Liver (tissue), 7 donors: ENCODE measurements at regions not wholly inside any gene's neighbourhood (a gene's known extent, or its start where the extent isn't known, plus 50 kb on each side); places are given as distances from the start of the nearest gene placed in this dataset.
A peak's percentile ranks its signal among the peaks of the same experiment; 100 is the strongest.

Experiments used
- DNase-seq: peaks from one replicate; pipeline ENCODE4 v3.0.0-alpha.2; 2017; ENCODE audit warnings: low spot score
- H3K27ac ChIP-seq, 2 donors: one replicate each; pipeline ENCODE4 v1.7.0; 2013; ENCODE audit warnings: inconsistent platforms in 2 of 2, low read length in 2 of 2, control low read depth in 1 of 2, low read depth in 1 of 2, mild to moderate bottlenecking in 1 of 2
- H3K27me3 ChIP-seq, 4 donors: one replicate each; pipeline versions ENCODE4 v1.6.1 to v1.7.0; 2013; ENCODE audit warnings: low read length in 3 of 4, inconsistent platforms in 1 of 4, mild to moderate bottlenecking in 1 of 4, moderate library complexity in 1 of 4; ENCODE audit not compliant: control insufficient read depth in 4 of 4, insufficient read depth in 4 of 4
- H3K36me3 ChIP-seq, 4 donors: one replicate each; pipeline versions ENCODE4 v1.6.1 to v1.7.0; 2013; ENCODE audit warnings: low read length in 3 of 4, mild to moderate bottlenecking in 3 of 4, low read depth in 1 of 4, moderate library complexity in 1 of 4; ENCODE audit not compliant: control insufficient read depth in 4 of 4, insufficient read depth in 3 of 4
- H3K4me1 ChIP-seq, 4 donors: one replicate each; pipeline versions ENCODE4 v1.6.1 to v1.7.0; 2013; ENCODE audit warnings: low read length in 3 of 4, mild to moderate bottlenecking in 3 of 4, moderate library complexity in 1 of 4; ENCODE audit not compliant: control insufficient read depth in 4 of 4, insufficient read depth in 4 of 4
- H3K4me3 ChIP-seq, 3 donors: one replicate each; pipeline versions ENCODE4 v1.6.1 to v1.7.0; 2013; ENCODE audit warnings: low read length in 3 of 3, control low read depth in 1 of 3, low read depth in 1 of 3, mild to moderate bottlenecking in 1 of 3
- H3K9ac ChIP-seq, 2 donors: one replicate each; pipeline ENCODE4 v1.7.0; 2013; ENCODE audit warnings: low read length in 2 of 2, mild to moderate bottlenecking in 2 of 2, moderate library complexity in 2 of 2, control low read depth in 1 of 2, low read depth in 1 of 2
- H3K9me3 ChIP-seq, 4 donors: one replicate each; pipeline versions ENCODE4 v1.6.1 to v1.7.0; 2013; ENCODE audit warnings: low read length in 3 of 4; ENCODE audit not compliant: control insufficient read depth in 4 of 4
- EGR1 ChIP-seq, 2 donors: IDR thresholded peaks; 2 replicates each; pipeline ENCODE4 v1.6.1; 2016 to 2018; ENCODE audit warnings: antibody characterized with exemption in 2 of 2, low read depth in 2 of 2
- FOXA1 ChIP-seq: IDR thresholded peaks from 2 replicates; pipeline ENCODE4 v1.6.1; 2016; ENCODE audit warnings: antibody characterized with exemption
- FOXA2 ChIP-seq: IDR thresholded peaks from 2 replicates; pipeline ENCODE4 v1.6.1; 2016; ENCODE audit warnings: antibody characterized with exemption
- GABPA ChIP-seq, 2 donors: IDR thresholded peaks in 1 of 2; conservative IDR thresholded peaks in 1 of 2; 2 replicates each; pipeline ENCODE4 v1.6.1; 2016; ENCODE audit warnings: antibody characterized with exemption in 2 of 2, mild to moderate bottlenecking in 1 of 2, moderate library complexity in 1 of 2
- HNF4A ChIP-seq, 2 donors: conservative IDR thresholded peaks; 2 replicates each; pipeline ENCODE4 v1.6.1; 2016; ENCODE audit warnings: antibody characterized with exemption in 2 of 2, mild to moderate bottlenecking in 2 of 2
- HNF4G ChIP-seq: IDR thresholded peaks from 2 replicates; pipeline ENCODE4 v1.6.1; 2016; ENCODE audit warnings: antibody characterized with exemption
- JUND ChIP-seq, 2 donors: IDR thresholded peaks; 2 replicates each; pipeline ENCODE4 v1.6.1; 2016; ENCODE audit warnings: antibody characterized with exemption in 2 of 2
- NR2F2 ChIP-seq: IDR thresholded peaks from 2 replicates; pipeline ENCODE4 v1.6.1; 2016; ENCODE audit warnings: antibody characterized with exemption
- RAD21 ChIP-seq, 2 donors: IDR thresholded peaks; 2 replicates each; pipeline ENCODE4 v1.6.1; 2016; ENCODE audit warnings: antibody characterized with exemption in 2 of 2, mild to moderate bottlenecking in 2 of 2
- RXRA ChIP-seq, 2 donors: IDR thresholded peaks; 2 replicates each; pipeline ENCODE4 v1.6.1; 2017 to 2018; ENCODE audit warnings: antibody characterized with exemption in 2 of 2, mild to moderate bottlenecking in 1 of 2
- SP1 ChIP-seq: IDR thresholded peaks from 2 replicates; pipeline ENCODE4 v1.6.1; 2018; ENCODE audit warnings: antibody characterized with exemption, mild to moderate bottlenecking
- TAF1 ChIP-seq: conservative IDR thresholded peaks from 2 replicates; pipeline ENCODE4 v1.6.1; 2016; ENCODE audit warnings: antibody characterized with exemption, mild to moderate bottlenecking
- WGBS: extraction: QIAGEN DNeasy Blood & Tissue Kit; methylation state at CpG from one replicate; pipeline ENCODE4 v1.1.7; 2013; 5-methylcytosine and 5-hydroxymethylcytosine counted together
- TF ChIP-seq, protein P1 (sequence below): IDR thresholded peaks from 2 replicates; pipeline ENCODE4 v1.6.1; 2016; ENCODE audit warnings: antibody characterized with exemption
- TF ChIP-seq, protein P2 (sequence below): IDR thresholded peaks from 2 replicates; pipeline ENCODE4 v1.6.1; 2016; ENCODE audit warnings: antibody characterized with exemption, mild to moderate bottlenecking
- TF ChIP-seq, protein P3 (sequence below): IDR thresholded peaks from 2 replicates; pipeline ENCODE4 v1.6.1; 2016; ENCODE audit warnings: antibody characterized with exemption
- donor health status: healthy.
- donor health status: healthy.
- donor health status: healthy.
- donor health status: healthy.

DNA sequence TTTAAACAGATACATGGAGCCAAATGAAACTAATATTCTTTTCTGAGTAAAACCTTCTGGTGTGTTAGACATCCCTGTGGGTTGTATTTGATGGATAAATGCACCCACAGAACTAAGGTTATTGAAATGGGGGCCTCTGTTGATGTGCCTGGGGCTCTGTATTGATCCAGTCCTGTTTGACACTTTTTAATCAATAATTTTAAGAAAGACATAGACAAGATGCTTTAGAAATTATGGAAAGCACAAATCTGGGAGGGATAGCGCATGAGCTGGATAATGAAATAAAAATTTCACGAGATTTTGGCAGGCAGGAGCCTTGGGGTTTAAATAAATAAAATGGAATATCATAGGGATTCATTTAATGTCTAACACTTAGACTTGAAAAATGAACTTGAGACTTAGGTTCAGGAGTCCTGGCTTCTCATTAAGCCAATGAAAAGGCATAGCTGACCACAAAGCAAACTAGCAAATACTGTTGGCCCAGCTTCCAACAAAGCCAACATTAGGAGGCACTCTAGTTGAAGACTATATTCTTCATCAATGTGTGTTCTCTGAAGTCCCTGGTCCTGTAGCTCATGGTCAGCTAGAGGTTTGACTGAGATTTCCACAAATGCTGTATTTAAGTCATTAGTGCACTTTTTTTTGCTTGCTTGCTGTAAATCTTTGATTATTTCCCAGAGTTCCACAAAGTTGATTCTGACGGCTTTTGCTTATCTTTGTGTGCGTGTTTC lies 64.2 kb upstream of the SH3RF3 start:
- Histone ChIP-seq H3K9me3 (no peaks in the 10 kb centered on the region), H3K4me3 (no peak overlapping the region), H3K9ac (no peak overlapping the region), H3K27me3 (no peaks in the 10 kb centered on the region), H3K4me1 (peaks cover 0 to 15% (median 6%) of the 10 kb centered on the region in 4 donors), H3K27ac (no peak overlapping the region), H3K36me3 (no peaks in the 10 kb centered on the region)
- TF ChIP-seq HNF4A (conservative IDR thresholded peaks at IDR 0.05) (peak; percentile 67 to 74), FOXA1 (no peak), GABPA (IDR thresholded peaks at IDR 0.05 in 1 of 2, conservative IDR thresholded peaks at IDR 0.05 in 1 of 2) (no peak), FOXA2 (no peak), RAD21 (IDR thresholded peaks at IDR 0.05) (peak in 1 of 2 donors; percentile 6), JUND (IDR thresholded peaks at IDR 0.05) (no peak), NR2F2 (no peak), HNF4G (no peak), RXRA (IDR thresholded peaks at IDR 0.05) (no peak)
- TF ChIP-seq, protein P1, sequence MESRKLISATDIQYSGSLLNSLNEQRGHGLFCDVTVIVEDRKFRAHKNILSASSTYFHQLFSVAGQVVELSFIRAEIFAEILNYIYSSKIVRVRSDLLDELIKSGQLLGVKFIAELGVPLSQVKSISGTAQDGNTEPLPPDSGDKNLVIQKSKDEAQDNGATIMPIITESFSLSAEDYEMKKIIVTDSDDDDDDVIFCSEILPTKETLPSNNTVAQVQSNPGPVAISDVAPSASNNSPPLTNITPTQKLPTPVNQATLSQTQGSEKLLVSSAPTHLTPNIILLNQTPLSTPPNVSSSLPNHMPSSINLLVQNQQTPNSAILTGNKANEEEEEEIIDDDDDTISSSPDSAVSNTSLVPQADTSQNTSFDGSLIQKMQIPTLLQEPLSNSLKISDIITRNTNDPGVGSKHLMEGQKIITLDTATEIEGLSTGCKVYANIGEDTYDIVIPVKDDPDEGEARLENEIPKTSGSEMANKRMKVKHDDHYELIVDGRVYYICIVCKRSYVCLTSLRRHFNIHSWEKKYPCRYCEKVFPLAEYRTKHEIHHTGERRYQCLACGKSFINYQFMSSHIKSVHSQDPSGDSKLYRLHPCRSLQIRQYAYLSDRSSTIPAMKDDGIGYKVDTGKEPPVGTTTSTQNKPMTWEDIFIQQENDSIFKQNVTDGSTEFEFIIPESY: no peak
- TF ChIP-seq, protein P2, sequence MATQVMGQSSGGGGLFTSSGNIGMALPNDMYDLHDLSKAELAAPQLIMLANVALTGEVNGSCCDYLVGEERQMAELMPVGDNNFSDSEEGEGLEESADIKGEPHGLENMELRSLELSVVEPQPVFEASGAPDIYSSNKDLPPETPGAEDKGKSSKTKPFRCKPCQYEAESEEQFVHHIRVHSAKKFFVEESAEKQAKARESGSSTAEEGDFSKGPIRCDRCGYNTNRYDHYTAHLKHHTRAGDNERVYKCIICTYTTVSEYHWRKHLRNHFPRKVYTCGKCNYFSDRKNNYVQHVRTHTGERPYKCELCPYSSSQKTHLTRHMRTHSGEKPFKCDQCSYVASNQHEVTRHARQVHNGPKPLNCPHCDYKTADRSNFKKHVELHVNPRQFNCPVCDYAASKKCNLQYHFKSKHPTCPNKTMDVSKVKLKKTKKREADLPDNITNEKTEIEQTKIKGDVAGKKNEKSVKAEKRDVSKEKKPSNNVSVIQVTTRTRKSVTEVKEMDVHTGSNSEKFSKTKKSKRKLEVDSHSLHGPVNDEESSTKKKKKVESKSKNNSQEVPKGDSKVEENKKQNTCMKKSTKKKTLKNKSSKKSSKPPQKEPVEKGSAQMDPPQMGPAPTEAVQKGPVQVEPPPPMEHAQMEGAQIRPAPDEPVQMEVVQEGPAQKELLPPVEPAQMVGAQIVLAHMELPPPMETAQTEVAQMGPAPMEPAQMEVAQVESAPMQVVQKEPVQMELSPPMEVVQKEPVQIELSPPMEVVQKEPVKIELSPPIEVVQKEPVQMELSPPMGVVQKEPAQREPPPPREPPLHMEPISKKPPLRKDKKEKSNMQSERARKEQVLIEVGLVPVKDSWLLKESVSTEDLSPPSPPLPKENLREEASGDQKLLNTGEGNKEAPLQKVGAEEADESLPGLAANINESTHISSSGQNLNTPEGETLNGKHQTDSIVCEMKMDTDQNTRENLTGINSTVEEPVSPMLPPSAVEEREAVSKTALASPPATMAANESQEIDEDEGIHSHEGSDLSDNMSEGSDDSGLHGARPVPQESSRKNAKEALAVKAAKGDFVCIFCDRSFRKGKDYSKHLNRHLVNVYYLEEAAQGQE: no peak
- TF ChIP-seq, protein P3, sequence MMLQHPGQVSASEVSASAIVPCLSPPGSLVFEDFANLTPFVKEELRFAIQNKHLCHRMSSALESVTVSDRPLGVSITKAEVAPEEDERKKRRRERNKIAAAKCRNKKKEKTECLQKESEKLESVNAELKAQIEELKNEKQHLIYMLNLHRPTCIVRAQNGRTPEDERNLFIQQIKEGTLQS: no peak
- WGBS: 32% methylated on average over 4 of the region's 4 CpGs
- no peak for DNase-seq

DNA sequence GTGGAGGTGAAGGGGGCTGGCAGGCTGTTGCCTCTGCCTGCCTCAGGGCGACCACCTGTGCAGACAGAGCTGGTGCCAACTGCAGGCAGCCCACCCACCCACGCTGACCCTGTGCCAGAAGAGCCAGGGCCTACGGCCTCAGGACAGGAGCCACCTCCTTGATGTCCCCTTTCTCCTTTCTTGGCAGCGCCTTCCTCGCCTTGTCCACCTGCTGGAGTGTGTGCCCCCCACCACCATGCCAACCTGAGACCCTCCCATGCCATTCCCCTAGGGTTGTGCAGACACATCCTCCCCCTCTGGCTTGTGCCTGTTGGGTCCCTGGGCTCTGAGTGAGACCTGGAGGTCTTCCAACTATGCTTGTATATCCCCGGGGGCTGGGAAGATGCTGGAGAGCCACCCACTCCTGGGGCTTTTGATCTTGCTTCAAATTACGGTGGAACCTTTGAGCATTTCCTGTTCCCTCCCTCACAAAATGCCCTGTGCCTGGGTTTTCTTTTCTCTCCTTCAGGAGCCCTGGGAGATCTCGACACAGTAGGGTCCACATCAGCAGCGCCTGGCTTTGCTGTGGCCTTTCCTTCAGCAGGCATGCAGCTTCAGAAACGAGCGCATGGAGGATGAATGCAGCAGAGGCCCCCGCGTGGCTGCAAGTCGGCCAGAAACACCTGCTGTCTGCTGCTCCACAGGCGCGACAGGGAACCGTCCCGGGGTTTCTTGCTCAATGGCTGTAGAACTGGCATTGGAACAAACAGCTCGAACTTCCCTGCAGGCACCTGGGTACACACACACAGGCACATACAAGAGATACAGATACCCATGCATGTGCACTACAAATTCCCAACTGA lies 65.9 kb upstream of the SH3RF3 start:
- no peak overlapping the region for H3K9ac ChIP-seq
- 63% methylated on average over 19 of the region's 19 CpGs for WGBS
- no peak for DNase-seq
- no peak overlapping the region for H3K27ac ChIP-seq
- no peak overlapping the region for H3K4me3 ChIP-seq
- no peak for TF ChIP-seq EGR1 (IDR thresholded peaks at IDR 0.05; ENCODE audit: low read depth in 2 of 2)
- no peak for TF ChIP-seq FOXA2
- no peak for TF ChIP-seq SP1
- no peak for TF ChIP-seq GABPA (IDR thresholded peaks at IDR 0.05 in 1 of 2, conservative IDR thresholded peaks at IDR 0.05 in 1 of 2)
- TF ChIP-seq HNF4A (conservative IDR thresholded peaks at IDR 0.05): no peak
- TF ChIP-seq JUND (IDR thresholded peaks at IDR 0.05): no peak
- TF ChIP-seq TAF1: no peak
- TF ChIP-seq, protein P1: no peak
- TF ChIP-seq, protein P3: no peak
- H3K4me1 ChIP-seq: peaks cover 0 to 19% (median 11%) of the 10 kb centered on the region in 4 donors
- no peaks in the 10 kb centered on the region for H3K36me3 ChIP-seq
- no peaks in the 10 kb centered on the region for H3K9me3 ChIP-seq
- H3K27me3 ChIP-seq: no peaks in the 10 kb centered on the region
